ENCODE measurements at regions not wholly inside any gene's neighbourhood (a gene's known extent, or its start where the extent isn't known, plus 50 kb on each side); places are given as distances from the start of the nearest gene placed in this dataset.
"Not testable (repeated sequence)": the region's sequence is repeated elsewhere in the genome, so short reads cannot be mapped to it uniquely, and the experiment has no call there.

- no peak for DNase-seq (ENCODE audit: low spot score)
Measured at GRCh38 chr6:27854421-27854820, 57.8 kb downstream of the OR2B2 start.

GRCh38 chr6:27851440-27851839 lies 60.8 kb downstream of the OR2B2 start:
- DNase-seq (ENCODE audit: low spot score) = no peak

GRCh38 chr6:27849001-27849400 lies 63.2 kb downstream of the OR2B2 start:
- DNase-seq (ENCODE audit: low spot score) = not testable (repeated sequence)

DNA sequence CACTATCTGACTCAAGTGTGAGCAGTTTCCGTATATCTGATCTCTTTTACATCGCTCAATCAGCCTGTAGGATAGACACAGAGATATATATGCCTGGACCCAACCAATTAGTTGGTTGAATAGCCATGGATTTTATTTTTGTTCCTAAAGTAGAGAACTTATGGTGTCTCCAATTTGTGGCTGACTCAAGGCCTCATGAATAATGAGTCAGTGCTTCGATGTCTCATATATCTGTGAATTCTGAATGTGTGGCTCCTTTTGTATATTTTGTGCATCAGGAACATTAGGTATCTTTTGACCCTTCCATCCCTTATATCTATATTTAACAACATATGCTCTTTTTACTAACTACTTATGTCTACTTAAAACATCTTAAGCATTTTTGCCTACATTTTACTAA lies 64.5 kb downstream of the OR2B2 start:
- DNase-seq (ENCODE audit: low spot score) = no peak

DNA sequence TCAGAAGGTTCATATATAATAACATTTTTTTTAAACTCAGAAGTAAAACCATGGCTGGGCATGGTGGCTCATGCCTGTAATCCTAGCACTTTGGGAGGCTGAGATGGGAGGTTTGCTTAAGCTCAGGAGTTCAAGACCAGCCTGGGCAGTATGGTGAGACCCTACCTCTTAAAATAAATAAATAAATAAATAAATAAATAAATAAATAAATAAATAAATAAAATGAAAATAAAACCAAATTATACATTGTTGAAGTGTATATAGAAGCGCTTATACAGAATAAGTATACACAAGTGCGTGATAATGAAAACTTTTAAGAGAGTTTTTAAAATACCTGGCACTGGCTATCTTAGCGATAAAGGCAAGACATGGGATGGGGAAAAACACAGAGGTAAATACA lies 71.6 kb downstream of the OR2B2 start:
- no peak for DNase-seq (ENCODE audit: low spot score)

GRCh38 chr6:27839626-27840475 lies 72.3 kb downstream of the OR2B2 start:
- DNase-seq (ENCODE audit: low spot score) = peak; percentile 63

- DNase-seq (ENCODE audit: low spot score) = no peak
Measured at GRCh38 chr6:27838945-27839625, 73.1 kb downstream of the OR2B2 start.

- peak; percentile 99 for DNase-seq (ENCODE audit: low spot score)
Measured at GRCh38 chr6:27838058-27838944, 73.9 kb downstream of the OR2B2 start.

- DNase-seq (ENCODE audit: low spot score) = no peak
Measured at GRCh38 chr6:27837625-27838057, 74.6 kb downstream of the OR2B2 start.

DNA sequence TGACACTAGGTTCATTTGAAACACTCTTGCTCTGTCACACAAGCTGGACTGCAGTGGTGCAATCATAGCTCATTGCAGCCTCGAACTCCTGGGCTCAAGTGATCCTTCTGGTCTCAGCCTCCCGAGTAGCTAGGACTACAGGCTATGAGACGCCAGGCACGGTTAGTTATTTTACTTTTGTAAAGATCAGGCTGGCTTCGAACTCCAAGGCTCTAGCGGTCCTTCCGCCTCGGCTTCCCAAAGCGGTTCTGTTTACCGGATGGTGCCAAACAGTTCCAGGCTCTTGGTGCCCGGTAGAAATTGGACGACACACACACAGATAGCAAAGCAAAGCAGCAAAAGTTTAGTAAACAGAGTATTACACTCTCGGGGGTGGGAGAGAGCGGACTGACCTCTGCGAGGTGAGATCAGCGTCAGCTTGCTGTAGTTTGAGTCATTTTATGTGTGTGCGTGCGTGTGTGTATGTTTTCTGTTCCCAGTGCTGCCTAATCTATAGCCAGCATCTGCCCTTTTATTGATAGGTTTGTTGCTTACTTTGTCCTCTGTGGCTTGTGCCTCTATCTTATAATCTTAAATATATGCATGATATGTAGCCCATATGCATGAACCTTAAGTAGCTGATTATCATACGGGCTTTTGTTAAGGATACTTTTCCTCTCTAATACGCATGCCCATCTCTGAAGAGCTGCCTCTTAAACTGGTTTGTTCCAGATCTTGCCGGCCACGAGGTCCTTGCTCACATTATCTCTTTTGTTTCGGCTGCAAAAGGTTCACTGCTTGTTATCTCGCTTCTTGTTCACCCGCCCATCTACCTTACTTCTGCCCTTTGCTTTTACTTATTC lies 75.2 kb downstream of the OR2B2 start:
- DNase-seq (ENCODE audit: low spot score) = peak; percentile 83

GRCh38 chr6:27836141-27836782 lies 75.9 kb downstream of the OR2B2 start:
- DNase-seq (ENCODE audit: low spot score) = no peak

- no peak for DNase-seq (ENCODE audit: low spot score)
Measured at GRCh38 chr6:27834879-27835549, 77.2 kb downstream of the OR2B2 start.

- DNase-seq (ENCODE audit: low spot score) = no peak
Measured at GRCh38 chr6:27834384-27834783, 77.8 kb downstream of the OR2B2 start.

GRCh38 chr6:27831434-27832081 lies 80.6 kb downstream of the OR2B2 start:
- not testable (repeated sequence) for DNase-seq (ENCODE audit: low spot score)

DNA sequence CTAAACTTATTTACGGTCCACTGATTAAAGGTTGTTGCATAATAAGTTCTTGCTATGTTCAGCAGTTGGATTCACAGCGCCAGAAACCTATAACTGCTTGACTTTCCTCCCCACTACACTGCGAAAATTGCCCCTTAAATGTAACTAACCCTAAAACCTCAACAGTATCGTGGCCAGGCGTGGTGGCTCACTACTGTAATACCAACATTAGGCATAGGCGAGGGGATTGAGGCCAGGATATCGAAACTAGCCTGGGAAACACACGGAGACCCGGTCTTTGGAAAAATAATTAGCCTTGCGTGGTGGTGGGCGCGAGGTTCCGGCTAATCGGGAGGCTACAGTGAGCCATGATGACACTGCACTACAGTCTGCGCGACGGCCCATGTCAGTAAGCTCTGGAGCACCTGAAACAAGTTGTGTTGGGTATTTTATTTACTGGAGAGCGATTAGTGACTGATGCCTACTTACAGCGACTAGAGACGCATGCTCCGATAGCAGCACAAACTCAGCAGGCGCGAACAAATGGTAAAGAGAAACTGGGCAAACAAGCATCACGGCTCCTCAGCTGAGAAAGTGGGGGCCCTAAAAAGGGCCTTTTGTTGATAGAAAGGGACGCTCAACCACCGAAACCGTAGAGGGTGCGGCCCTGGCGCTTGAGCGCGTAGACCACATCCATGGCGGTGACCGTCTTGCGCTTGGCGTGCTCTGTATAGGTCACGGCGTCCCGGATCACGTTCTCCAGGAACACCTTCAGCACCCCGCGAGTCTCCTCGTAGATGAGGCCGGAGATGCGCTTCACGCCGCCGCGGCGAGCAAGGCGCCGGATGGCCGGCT lies 81.4 kb downstream of the OR2B2 start:
- not testable (repeated sequence) for DNase-seq (ENCODE audit: low spot score)

DNA sequence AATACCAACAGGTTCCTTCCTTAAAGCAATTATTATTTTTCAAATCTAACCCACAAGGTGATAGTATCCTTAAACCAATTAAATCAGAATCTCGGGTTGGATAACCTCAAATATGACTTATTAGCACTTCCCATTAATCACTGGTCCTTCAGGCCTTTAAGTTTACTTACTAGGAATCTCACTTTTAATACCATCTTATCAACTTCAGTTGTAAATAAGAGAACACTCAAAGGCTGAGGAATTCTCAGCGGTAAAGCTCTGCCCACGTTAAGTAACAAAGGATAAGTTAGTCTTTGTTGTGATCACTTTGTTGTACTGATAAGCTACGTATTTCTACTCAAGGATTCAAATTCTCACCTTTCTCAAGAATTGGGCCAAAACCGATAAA lies 82.0 kb downstream of the OR2B2 start:
- no peak for DNase-seq (ENCODE audit: low spot score)

GRCh38 chr6:27829453-27830211 lies 82.6 kb downstream of the OR2B2 start:
- DNase-seq (ENCODE audit: low spot score) = no peak

- DNase-seq (ENCODE audit: low spot score) = not testable (repeated sequence)
Measured at GRCh38 chr6:27827477-27827876, 84.7 kb downstream of the OR2B2 start.
